Right hindlimb (tissue), 1 donor: ENCODE measurements at regions not wholly inside any gene's neighbourhood (a gene's known extent, or its start where the extent isn't known, plus 50 kb on each side); places are given as distances from the start of the nearest gene placed in this dataset.
"Not testable (repeated sequence)": the region's sequence is repeated elsewhere in the genome, so short reads cannot be mapped to it uniquely, and the experiment has no call there.

ENCODE experiments used
- DNase-seq: peaks from one replicate; pipeline ENCODE4 v3.0.0-alpha.2; 2018

- DNase-seq, result no peak
Measured at GRCh38 chr20:40860487-40860902, 168.1 kb upstream of the TOP1 start.

DNA sequence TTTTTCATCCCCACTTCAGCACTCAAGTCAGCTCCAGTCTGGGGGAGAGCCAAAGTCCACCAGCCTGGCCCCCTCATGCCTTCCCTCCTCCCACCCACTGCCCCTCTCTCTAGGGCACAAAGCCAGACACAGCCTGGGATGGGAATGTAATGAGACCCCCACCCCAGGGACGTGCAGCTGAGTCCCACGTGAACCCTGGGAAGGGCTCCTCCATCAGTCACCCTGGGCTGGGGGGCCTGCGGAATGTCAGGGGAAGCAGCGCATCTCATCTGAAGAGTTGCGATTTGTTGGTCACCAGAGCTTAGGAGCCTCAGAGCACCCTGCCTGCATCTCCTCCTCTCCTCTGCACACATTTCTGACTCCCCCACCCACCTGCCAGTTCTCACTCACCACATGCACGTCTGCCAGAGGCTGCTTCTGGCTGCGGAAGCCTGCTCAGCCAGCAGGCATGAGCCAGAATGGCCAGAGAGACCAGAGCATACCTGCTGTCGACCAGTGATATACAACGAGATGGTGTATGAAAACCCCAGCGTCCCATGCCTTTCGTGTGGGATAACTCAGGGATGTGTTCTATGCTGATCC, 167.1 kb upstream of the TOP1 start:
- DNase-seq, result no peak

DNA sequence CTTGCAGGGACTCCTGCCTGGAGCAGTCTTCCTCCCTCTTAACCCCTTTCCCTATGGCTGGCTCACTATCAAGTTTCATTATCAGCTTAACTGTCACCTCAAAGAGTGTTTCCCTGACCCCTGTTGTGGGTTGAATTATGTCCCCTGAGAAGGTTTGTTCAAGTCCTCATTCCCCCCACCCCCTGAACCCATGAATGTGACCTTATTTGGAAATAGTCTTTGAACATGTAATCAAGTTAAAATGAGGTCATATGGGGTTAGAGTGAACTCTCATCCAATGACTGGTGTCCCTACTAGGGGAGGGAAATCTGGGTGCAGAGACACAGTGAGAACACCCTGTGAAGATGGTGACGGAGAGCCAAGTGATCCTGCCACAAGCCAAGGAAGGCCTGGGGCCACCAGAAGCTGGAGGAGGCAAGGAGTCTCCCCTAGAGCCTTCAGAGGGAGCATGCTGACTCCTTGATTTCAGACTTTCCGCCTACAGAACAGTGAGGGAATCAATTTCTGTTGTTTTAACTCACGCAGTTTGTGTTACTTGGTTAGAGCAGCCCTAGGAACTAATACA, 165.2 kb upstream of the TOP1 start:
- no peak for DNase-seq

DNA sequence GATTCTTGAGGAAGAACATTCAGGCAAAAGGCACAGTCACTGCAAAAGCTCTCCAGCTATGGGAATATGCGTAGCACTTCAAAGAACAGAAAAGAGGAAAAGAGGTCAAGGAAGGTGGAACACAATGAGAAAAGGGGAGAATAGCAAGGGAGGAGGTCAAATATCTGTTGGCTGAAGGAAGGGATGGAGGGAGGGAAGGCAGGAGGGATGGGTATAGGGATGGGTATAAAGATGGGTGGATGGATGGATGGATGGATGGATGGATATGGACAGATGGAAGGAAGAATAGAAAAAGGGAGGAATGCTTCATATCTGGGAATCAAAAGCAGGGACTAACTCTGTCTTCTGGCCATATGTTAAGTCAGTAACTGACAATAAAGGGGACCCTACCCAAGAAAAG, 164.2 kb upstream of the TOP1 start:
- DNase-seq, result no peak

DNA sequence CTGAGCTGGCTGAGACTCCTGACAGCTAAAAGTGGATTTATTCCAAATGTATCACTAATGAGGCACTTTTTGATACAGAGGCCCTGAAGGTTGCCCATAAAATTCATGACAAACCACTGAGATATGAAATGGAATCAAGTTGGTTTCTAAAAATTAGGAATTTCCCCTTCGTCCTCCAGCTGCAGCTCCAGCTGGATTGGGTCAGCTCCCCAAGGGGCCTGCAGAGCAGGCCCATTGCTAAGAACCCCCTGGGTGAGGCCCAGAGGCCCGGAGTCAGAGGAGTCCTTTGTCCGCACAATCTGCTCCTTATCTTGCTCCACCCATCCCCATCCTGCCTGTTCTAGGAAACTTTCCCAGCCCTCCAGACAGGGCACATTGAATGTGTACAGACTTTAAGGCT, 163.5 kb upstream of the TOP1 start:
- no peak for DNase-seq

DNA sequence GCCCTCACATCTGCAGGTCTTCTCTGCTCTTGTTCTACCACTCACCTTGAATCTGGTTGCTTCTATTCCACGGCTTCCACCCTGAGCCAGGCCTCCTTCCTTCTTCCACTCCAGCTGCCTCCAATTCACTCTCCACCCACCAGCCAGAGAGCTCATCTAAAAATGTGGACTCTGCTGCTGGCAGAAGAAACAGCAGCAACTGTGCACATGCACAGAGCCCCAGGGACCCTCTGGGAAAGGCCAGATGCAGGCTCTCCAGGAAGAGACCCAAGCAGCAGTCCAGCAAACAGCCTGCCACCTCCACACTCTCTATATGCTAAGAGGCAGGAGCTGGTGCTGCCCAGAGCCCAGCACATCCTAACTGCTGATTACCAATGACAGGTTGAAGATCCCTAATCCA, 162.6 kb upstream of the TOP1 start:
- peak; percentile 66 for DNase-seq

GRCh38 chr20:40868551-40869217, 159.9 kb upstream of the TOP1 start:
- DNase-seq, result peak; percentile 85

- no peak for DNase-seq
Measured at GRCh38 chr20:40869218-40870147, 159.1 kb upstream of the TOP1 start.

GRCh38 chr20:40875116-40876085, 153.2 kb upstream of the TOP1 start:
- no peak for DNase-seq

- not testable (repeated sequence) for DNase-seq
Measured at GRCh38 chr20:40878099-40878498, 150.5 kb upstream of the TOP1 start.

DNA sequence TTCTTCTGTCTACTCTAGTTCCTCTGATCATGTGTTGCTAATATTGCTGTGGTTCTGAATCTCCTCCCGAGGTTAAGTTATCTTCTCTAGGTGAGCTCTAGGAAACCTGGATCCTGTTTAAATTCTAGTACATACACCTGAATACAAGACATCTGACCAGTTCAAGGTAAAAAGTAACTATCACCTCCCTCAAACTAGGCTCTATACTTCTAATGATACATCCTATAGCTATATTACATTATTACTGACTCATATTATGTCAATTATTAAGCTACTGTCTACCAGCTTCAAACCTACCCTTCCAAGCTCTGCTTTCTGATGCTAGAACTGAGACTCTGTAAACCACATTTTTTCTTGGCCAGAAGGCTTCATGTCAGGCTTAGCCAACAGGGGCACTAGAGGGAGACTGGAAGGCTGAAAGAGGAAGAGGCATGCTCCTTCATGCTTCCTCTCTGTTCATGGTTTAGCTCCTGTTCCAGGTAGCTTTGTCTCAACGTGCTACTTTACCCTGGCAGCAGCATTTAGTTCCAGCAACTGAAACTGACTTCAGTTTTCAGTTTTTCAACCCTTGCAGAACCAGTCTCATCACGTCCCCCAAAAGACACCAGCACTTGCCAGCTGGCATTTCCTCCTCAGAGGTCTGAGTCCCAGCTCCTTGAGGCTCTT, 148.4 kb upstream of the TOP1 start:
- DNase-seq, result no peak

DNA sequence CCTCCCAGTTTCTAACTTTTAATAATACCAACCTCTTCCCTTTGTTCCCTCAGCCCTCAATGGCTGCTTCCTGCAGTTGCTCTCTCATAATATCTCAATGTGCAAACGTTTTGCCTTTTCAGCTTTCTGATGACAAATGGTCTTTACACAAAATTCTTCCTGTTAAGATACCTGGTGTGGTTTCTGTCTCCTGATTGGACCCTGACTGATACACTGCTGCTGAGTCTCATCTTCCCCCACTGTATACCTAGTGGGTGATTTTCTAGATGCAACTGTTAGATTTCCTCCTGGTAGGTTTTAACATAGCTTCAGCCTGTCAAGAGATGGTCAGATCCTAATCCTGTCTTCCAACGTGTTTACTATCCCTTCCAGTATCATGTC, 147.9 kb upstream of the TOP1 start:
- DNase-seq, result no peak

DNA sequence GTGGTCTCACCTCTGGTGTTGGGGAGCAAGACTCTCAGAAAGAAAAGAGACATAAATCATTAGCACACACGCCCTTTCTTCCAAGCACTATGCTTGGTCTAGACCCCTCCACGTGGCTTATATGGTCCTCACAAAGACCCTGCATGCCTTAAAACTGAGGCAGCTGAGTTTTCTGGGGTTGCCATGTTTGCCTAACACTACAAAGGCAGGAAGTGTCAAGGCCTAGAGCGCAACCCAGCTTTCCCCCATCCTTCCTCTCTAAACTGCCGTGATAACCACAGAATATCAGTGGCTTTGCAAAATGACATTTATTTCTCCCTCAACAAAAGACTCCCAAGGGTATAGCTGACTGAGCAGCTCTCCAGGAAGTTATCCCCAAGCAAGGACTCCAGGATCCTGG, 146.5 kb upstream of the TOP1 start:
- no peak for DNase-seq

GRCh38 chr20:40883097-40883496, 145.5 kb upstream of the TOP1 start:
- DNase-seq, result no peak

GRCh38 chr20:40887105-40887504, 141.5 kb upstream of the TOP1 start:
- no peak for DNase-seq

GRCh38 chr20:40889266-40889665, 139.4 kb upstream of the TOP1 start:
- DNase-seq, result not testable (repeated sequence)

DNA sequence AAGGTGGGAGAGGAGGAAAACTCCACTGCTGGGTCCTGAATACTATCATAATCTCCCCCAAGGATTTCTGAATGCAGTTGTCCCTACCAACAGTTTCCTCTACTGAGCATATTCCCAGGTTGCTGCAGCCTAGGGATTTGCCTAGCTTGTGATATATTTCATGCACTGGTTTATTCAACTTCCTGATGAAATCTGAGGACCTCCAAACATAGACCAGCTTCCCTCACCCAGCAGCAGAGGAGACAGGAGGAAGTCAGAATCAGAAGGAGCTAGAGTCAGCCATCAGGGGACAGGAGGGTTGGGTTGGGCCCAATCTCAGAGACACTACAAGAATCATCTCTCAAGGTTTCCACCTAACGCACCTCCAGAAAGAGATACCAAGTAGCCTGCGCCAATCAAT, 138.4 kb upstream of the TOP1 start:
- no peak for DNase-seq

- DNase-seq, result no peak
Measured at GRCh38 chr20:40890635-40891034, 138.0 kb upstream of the TOP1 start.

DNA sequence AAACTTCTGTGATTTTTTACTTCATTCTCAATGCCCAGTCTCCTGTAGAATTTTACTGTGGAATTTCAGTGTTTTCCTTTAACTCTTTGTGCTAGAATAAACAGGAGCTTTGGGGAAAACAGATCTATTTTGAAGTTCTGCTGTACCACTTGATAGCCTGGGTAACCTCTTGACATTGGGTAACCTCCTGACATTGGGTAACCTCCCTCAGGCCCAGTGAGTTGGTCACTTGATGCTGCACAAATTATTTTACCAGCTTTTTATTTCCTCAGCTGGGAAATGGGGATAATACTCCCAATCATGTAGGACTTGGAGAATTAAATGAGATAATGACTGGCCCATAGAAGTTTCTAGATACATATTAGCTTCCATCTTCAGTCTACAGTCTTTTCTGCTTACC, 137.3 kb upstream of the TOP1 start:
- DNase-seq, result no peak

DNA sequence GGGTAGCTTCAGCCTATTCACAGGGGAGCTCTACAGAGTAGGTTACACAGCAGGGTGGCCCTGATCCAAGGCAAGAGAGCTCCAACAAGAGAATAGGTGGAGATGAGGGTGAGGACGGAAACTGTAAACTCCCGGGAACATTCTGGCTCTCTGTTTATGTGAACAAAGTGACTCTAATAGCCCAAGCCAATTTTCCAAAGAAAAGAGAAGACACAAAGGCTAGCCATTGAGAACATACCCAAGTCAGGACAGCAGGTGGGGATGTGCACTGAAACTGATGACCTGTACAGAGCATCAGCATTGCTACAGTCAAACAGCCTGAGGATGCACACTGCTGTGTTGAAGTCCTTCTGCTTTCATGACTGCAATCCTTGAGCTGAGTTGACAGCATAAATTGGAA, 136.0 kb upstream of the TOP1 start:
- DNase-seq, result no peak

DNA sequence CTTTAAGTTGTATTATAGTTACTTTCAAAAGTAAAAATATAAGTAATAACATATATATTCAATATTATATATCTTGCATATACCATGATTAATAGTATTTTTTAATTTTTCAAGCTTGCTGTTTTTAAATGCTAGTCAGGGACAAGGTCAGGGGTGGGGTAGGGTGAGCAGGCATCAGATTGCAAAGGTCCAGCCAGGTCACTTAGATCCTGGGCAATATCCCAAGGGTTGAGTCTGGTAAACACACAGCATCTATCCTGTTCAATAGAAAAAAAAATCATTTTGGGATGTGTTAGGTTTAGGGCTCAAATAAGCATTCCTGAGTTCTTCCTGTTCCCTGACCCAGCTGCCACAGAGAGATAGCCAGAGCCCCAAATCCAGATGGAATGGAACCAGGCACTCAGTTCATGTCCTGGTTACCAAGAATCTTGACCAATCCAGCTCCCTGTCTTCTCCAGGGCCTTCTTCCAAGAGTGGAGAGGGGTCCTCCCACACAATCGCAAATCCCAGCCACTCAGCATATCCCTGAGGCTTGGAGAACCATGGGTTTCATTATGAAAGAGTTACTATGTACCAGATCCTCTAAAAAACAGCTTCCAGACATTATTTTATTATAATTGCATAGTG, 134.9 kb upstream of the TOP1 start:
- DNase-seq, result no peak
